ENCODE measurements at regions not wholly inside any gene's neighbourhood (a gene's known extent, or its start where the extent isn't known, plus 50 kb on each side); places are given as distances from the start of the nearest gene placed in this dataset.

DNA sequence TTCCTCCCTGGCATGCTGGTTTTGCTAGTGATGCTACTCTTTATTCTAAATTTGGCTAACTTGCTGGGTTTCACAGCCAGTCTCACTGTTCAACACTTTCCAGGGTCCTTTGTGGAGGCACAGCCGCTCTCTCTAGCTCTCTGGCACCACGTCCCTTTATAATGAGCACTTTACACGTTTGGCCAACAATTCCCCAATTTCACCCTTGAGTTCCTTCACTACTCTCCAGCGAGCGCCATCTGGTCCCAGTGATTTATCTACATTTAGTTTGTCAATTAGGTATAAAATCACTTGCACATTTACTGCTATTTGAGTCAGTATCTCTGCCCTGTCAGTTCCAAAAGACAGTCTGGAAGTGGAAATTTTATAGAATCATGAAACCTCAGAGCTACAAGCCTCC lies 241.9 kb upstream of the MOCS1 start:
- Histone ChIP-seq H3K9me2 (ENCODE audit: insufficient read depth) (no peaks in the 10 kb centered on the region), H3K4me1 (replicated peaks; ENCODE audit: insufficient read depth) (no peaks in the 10 kb centered on the region), H2AFZ (no peak overlapping the region), H3K79me2 (ENCODE audit: low read depth) (no peaks in the 10 kb centered on the region), H4K20me1 (ENCODE audit: insufficient read depth) (no peaks in the 10 kb centered on the region), H3K9me3 (ENCODE audit: insufficient read depth, low read depth) (no peaks in the 10 kb centered on the region), H3K27me3 (ENCODE audit: insufficient read depth, low read depth) (no peaks in the 10 kb centered on the region), H3F3A (ENCODE audit: insufficient read depth, low read depth) (no peaks in the 10 kb centered on the region), H3K4me2 (no peak overlapping the region), H3K36me3 (ENCODE audit: low read depth) (no peaks in the 10 kb centered on the region), H3K27ac (no peak overlapping the region), H3K4me3 (no peak overlapping the region)
- ChIA-PET CTCF (no interaction called here), POLR2A (ENCODE audit: unreplicated experiment) (no interaction called here)
- no peak for DNase-seq
- intact Hi-C loops (cut with micrococcal nuclease; ENCODE audit: unreplicated experiment) = no loop called here
- no TSS peak for BruUV-seq (replicated peaks)
- TF ChIP-seq, protein P1, sequence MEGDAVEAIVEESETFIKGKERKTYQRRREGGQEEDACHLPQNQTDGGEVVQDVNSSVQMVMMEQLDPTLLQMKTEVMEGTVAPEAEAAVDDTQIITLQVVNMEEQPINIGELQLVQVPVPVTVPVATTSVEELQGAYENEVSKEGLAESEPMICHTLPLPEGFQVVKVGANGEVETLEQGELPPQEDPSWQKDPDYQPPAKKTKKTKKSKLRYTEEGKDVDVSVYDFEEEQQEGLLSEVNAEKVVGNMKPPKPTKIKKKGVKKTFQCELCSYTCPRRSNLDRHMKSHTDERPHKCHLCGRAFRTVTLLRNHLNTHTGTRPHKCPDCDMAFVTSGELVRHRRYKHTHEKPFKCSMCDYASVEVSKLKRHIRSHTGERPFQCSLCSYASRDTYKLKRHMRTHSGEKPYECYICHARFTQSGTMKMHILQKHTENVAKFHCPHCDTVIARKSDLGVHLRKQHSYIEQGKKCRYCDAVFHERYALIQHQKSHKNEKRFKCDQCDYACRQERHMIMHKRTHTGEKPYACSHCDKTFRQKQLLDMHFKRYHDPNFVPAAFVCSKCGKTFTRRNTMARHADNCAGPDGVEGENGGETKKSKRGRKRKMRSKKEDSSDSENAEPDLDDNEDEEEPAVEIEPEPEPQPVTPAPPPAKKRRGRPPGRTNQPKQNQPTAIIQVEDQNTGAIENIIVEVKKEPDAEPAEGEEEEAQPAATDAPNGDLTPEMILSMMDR (conservative IDR thresholded peaks at IDR 0.05) = no peak
- no peak for TF ChIP-seq EZH2 (IDR thresholded peaks at IDR 0.05; ENCODE audit: low read depth)

DNA sequence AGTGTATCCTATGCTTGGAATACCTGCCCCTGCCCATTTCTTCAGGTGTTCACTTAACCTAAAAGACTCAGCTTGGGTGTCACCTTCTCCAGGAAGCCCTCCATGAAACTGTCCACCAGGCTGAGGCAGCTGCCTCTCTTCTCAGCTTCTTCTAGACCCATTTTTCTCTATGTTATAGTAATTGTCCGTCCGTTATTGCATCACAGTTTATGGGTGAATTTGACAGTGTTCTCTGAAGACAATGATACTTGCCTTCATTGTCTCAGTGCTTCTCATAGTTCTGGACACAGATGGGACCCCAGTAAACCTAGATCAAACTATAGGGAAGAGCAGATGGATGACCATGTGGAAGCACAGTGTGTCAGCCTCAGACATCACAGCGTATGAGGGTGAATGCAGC lies 238.0 kb upstream of the MOCS1 start:
- Histone ChIP-seq H2AFZ (no peak overlapping the region), H3K36me3 (ENCODE audit: low read depth) (no peaks in the 10 kb centered on the region), H3K4me1 (replicated peaks; ENCODE audit: insufficient read depth) (no peaks in the 10 kb centered on the region), H3K79me2 (ENCODE audit: low read depth) (no peaks in the 10 kb centered on the region), H3K4me3 (no peak overlapping the region), H4K20me1 (ENCODE audit: insufficient read depth) (no peaks in the 10 kb centered on the region), H3K9me3 (ENCODE audit: insufficient read depth, low read depth) (no peaks in the 10 kb centered on the region), H3K4me2 (no peak overlapping the region), H3K27ac (no peak overlapping the region), H3K9me2 (ENCODE audit: insufficient read depth) (no peaks in the 10 kb centered on the region), H3K27me3 (ENCODE audit: insufficient read depth, low read depth) (0 out of 2 replicates have a peak, but pooled peaks cover 3% of the 10 kb centered on the region), H3F3A (ENCODE audit: insufficient read depth, low read depth) (no peaks in the 10 kb centered on the region)
- no TSS peak for BruUV-seq (replicated peaks)
- no peak for DNase-seq
- TF ChIP-seq, protein P1 (conservative IDR thresholded peaks at IDR 0.05) = no peak
- no peak for TF ChIP-seq EZH2 (IDR thresholded peaks at IDR 0.05; ENCODE audit: low read depth)
- CTCF ChIA-PET = no interaction called here
- POLR2A ChIA-PET (ENCODE audit: unreplicated experiment) = no interaction called here
- intact Hi-C loops (cut with micrococcal nuclease; ENCODE audit: unreplicated experiment) = no loop called here

DNA sequence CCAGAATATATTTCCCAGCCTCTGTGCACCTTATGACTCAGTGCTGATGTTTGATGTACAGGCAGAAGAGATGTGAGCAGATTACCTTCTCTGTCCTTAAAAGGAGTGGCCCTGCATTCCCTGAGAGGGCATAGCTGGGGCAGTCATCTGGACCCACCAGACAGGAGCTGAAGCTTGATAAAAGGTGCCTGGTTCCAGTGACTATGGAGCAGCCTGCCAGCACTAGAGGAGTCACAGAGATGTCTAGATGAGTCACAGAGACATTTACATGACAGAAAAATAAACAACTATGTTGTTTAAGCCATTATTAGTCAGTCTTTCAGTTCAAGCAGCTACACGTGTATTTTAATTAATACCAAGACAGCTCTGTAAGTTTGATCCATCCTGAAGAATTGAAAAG lies 237.1 kb upstream of the MOCS1 start:
- no peaks in the 10 kb centered on the region for H3K9me3 ChIP-seq (ENCODE audit: insufficient read depth, low read depth)
- no peak overlapping the region for H2AFZ ChIP-seq
- H3K27me3 ChIP-seq (ENCODE audit: insufficient read depth, low read depth) = 0 out of 2 replicates have a peak, but pooled peaks cover 3% of the 10 kb centered on the region
- H3K4me2 ChIP-seq = no peak overlapping the region
- no peaks in the 10 kb centered on the region for H3K9me2 ChIP-seq (ENCODE audit: insufficient read depth)
- intact Hi-C loops (cut with micrococcal nuclease; ENCODE audit: unreplicated experiment) = no loop called here
- DNase-seq = no peak
- POLR2A ChIA-PET (ENCODE audit: unreplicated experiment) = no interaction called here
- BruUV-seq (replicated peaks) = no TSS peak
- no peaks in the 10 kb centered on the region for H4K20me1 ChIP-seq (ENCODE audit: insufficient read depth)
- H3K36me3 ChIP-seq (ENCODE audit: low read depth) = no peaks in the 10 kb centered on the region
- no peaks in the 10 kb centered on the region for H3K4me1 ChIP-seq (replicated peaks; ENCODE audit: insufficient read depth)
- H3K79me2 ChIP-seq (ENCODE audit: low read depth) = no peaks in the 10 kb centered on the region
- CTCF ChIA-PET = no interaction called here
- no peak for TF ChIP-seq EZH2 (IDR thresholded peaks at IDR 0.05; ENCODE audit: low read depth)
- TF ChIP-seq, protein P1 (conservative IDR thresholded peaks at IDR 0.05) = no peak
- no peak overlapping the region for H3K27ac ChIP-seq
- no peak overlapping the region for H3K4me3 ChIP-seq
- H3F3A ChIP-seq (ENCODE audit: insufficient read depth, low read depth) = no peaks in the 10 kb centered on the region
